Bronchial epithelial cell (primary cell): ENCODE measurements at regions not wholly inside any gene's neighbourhood (a gene's known extent, or its start where the extent isn't known, plus 50 kb on each side); places are given as distances from the start of the nearest gene placed in this dataset.

Experiments
- DNase-seq: peaks from one replicate; pipeline ENCODE4 v3.0.0-alpha.2; 2010; ENCODE audit warnings: low read depth
- FAIRE-seq: peaks from 2 replicates; lab custom pipeline; 2011; peaks lifted over from hg19 to GRCh38; lab: Jason Lieb, UNC
- H3K27me3 ChIP-seq: 2 replicates; pipeline ENCODE4 v1.5.1; 2011; ENCODE audit warnings: low read length; ENCODE audit not compliant: control insufficient read depth, insufficient read depth
- H3K36me3 ChIP-seq: 2 replicates; pipeline ENCODE4 v1.5.1; 2011; ENCODE audit warnings: low read length; ENCODE audit not compliant: control insufficient read depth, insufficient read depth
- H3K4me3 ChIP-seq: 2 replicates; pipeline ENCODE4 v1.5.1; 2011; ENCODE audit warnings: mild to moderate bottlenecking, low read depth, low read length, control low read depth
- TF ChIP-seq, protein P1 (sequence below): IDR thresholded peaks from 2 replicates; pipeline ENCODE4 v1.5.1; 2011; ENCODE audit warnings: mild to moderate bottlenecking, moderate library complexity, low read length, control low read depth, inconsistent platforms; ENCODE audit not compliant: insufficient read depth, severe bottlenecking

DNA sequence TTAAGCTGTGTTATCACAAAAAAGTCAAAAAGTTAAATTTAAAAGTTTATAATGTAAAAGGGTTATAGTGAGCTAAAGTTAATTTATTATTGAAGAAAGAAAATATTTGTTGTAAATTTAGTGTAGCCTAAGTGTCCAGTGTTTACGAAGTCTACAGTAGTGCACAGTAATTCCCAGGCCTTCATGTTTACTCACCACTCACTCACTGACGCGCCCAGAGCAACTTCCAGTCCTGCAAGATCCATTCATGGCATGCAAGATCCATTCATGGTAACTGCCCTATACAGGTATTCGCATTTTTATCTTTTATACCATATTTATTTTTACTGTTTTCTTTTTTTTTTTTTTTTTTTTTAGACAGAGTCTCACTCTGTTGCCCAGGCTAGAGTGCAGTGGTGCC lies 69.5 kb downstream of the TPRA1 start:
- H3K27me3 ChIP-seq: peaks cover 4% of the 10 kb centered on the region
- TF ChIP-seq, protein P1, sequence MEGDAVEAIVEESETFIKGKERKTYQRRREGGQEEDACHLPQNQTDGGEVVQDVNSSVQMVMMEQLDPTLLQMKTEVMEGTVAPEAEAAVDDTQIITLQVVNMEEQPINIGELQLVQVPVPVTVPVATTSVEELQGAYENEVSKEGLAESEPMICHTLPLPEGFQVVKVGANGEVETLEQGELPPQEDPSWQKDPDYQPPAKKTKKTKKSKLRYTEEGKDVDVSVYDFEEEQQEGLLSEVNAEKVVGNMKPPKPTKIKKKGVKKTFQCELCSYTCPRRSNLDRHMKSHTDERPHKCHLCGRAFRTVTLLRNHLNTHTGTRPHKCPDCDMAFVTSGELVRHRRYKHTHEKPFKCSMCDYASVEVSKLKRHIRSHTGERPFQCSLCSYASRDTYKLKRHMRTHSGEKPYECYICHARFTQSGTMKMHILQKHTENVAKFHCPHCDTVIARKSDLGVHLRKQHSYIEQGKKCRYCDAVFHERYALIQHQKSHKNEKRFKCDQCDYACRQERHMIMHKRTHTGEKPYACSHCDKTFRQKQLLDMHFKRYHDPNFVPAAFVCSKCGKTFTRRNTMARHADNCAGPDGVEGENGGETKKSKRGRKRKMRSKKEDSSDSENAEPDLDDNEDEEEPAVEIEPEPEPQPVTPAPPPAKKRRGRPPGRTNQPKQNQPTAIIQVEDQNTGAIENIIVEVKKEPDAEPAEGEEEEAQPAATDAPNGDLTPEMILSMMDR: no peak
- no peak for FAIRE-seq
- H3K4me3 ChIP-seq: no peak overlapping the region
- peak; percentile 8 for DNase-seq
- H3K36me3 ChIP-seq: no peaks in the 10 kb centered on the region

DNA sequence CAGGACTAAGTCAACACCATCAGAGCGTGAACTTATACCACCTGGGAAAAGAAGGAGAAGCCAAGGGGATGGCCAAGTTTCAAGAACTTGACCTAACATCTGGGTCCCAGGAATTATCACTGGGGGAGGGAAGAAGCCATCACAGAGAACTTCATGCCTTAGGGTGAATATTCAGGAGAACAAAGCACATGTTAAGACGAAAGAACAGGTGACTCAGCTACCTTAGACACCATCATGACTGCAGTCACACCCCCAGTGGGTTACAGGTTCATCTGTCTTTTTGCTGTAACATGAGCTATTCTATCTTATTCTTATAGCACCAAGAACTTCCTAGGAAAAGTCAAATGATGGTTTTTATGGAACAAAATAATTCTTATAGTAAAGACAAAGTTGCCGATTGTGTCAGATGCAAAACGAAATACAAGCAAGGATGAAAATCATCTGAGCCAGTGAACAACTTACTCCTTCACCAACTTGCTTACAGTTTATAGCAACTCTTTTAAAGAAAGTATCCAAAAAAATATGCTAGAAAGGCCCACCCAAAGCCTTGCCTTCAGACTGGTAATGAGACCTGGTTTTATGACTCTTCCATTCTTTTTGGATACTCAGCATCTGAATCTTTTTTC lies 72.0 kb downstream of the TPRA1 start:
- FAIRE-seq (peak; percentile 76), DNase-seq (peak; percentile 41)
- H3K4me3 ChIP-seq: no peak overlapping the region
- H3K27me3 ChIP-seq: peaks cover 4% of the 10 kb centered on the region
- no peaks in the 10 kb centered on the region for H3K36me3 ChIP-seq
- TF ChIP-seq, protein P1: no peak

DNA sequence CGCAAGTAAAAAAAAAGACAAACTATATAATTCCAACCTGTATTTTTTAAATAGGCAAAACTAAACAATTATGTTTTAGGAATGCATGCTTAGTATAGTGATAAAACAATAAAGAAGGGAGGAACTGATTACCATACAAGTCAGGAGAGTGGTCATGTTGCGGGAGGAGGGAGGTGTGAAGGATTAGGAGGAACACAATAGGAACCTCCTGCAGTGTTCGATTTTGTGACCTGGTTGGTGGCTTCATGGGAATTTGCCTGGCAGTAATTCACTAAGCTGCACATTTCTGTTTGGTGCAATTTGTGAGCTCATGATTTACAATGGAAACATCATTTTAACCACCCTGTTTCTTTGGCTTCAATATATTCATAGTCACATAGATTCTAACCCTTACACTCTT lies 78.3 kb downstream of the TPRA1 start:
- TF ChIP-seq, protein P1: no peak
- Histone ChIP-seq H3K36me3 (no peaks in the 10 kb centered on the region), H3K4me3 (no peak overlapping the region), H3K27me3 (no peaks in the 10 kb centered on the region)
- FAIRE-seq (no peak), DNase-seq (no peak)

DNA sequence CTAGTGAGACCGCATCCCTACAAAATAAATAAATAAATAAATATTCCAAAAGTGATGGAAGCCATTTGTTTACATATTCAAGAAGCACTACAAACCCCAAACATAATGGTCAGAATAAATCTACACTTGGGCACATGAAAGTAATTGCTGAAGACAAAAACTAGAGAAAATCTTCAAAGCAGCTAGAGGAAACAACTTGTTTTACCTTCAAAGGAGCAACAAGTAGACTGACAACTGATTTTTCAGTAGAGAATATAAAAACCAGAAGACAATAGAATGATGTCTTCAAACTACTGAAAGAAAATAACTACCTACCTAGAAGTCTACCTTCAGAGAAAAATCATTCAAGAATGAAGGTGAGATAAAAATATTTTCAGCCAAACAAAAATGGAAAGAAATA lies 89.4 kb downstream of the TPRA1 start:
- TF ChIP-seq, protein P1: no peak
- no peaks in the 10 kb centered on the region for H3K27me3 ChIP-seq

DNA sequence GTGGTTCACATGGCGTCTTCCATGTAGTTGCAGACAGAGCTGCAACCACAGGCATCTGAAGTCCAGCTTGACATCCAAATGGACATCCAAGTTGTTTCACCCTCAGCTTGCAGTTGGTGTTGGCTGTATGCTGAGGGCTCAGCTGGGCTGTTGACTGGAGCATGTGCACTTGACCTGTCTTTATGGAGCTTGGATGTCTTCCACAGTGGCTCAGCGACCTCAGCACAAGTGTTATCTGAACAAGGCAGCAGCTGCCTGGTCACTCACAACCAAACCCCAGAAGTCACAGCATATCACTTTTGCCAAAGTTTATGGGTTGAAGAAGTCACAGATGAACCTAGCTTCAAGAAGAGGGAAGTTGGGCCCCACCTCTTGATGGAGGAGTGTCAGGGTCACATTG lies 92.9 kb downstream of the TPRA1 start:
- H3K36me3 ChIP-seq: no peaks in the 10 kb centered on the region
- DNase-seq: no peak
- TF ChIP-seq, protein P1: no peak
- peak; percentile 83 for FAIRE-seq
- no peak overlapping the region for H3K4me3 ChIP-seq
- no peaks in the 10 kb centered on the region for H3K27me3 ChIP-seq

More for the DNA sequence above, 89.4 kb downstream of the TPRA1 start:
- Histone ChIP-seq H3K4me3 (no peak overlapping the region), H3K36me3 (no peaks in the 10 kb centered on the region)
- no peak for FAIRE-seq
- DNase-seq: no peak

DNA sequence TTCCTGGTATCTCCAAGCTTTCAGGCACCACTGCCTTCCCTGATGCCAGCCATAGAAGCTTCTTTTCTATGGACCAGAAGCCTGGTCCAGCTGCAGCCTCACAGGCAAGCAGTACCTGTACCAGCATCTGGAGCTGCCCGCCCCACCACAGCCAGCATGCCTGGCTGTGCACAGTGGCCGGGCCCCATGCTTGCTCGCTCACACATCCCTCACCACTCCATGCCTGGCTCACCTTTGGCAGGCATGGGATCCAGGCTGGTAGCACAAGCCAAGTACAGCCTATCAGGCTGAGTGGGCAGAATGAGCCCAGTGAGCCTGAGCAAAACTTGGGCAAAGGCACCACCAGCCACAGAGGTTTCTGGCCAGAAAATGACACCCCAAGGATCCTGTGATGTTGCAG lies 93.4 kb downstream of the TPRA1 start:
- no peaks in the 10 kb centered on the region for H3K36me3 ChIP-seq
- no peak overlapping the region for H3K4me3 ChIP-seq
- H3K27me3 ChIP-seq: no peaks in the 10 kb centered on the region
- TF ChIP-seq, protein P1: no peak
- FAIRE-seq (no peak), DNase-seq (no peak)
